GM18499 (cell line): ENCODE measurements at regions not wholly inside any gene's neighbourhood (a gene's known extent, or its start where the extent isn't known, plus 50 kb on each side); places are given as distances from the start of the nearest gene placed in this dataset.

Experiments used
- ATAC-seq: cut with Tn5 transposase; IDR thresholded peaks from one replicate; pipeline ENCODE4 v1.9.1; 2021; ENCODE audit warnings: moderate number of reproducible peaks; ENCODE audit not compliant: insufficient read depth, unreplicated experiment

GRCh38 chr1:59100708-59101374 is 196.1 kb upstream of the FGGY start:
- no peak for ATAC-seq

DNA sequence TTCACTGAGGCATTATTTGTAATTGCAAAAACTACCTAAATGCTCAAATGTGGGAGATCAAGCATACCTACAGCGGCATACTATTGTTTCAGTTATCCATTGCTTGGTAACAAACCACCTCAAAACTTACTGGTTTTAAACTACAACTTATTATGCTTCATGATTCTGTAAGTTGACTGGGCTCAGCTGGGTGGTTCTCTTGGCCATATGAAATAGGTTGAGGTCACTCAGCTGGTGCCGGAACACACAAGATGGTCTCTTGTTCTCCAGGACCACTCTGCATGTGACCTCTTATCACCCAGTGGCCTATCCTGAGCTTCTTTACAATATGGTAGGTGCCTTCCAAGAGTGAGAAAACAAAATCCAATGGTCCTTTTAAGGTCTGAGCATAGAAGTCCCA is 195.4 kb upstream of the FGGY start:
- ATAC-seq = no peak

- ATAC-seq = no peak
These were observed 193.4 kb upstream of the FGGY start for GRCh38 chr1:59103457-59103856.

DNA sequence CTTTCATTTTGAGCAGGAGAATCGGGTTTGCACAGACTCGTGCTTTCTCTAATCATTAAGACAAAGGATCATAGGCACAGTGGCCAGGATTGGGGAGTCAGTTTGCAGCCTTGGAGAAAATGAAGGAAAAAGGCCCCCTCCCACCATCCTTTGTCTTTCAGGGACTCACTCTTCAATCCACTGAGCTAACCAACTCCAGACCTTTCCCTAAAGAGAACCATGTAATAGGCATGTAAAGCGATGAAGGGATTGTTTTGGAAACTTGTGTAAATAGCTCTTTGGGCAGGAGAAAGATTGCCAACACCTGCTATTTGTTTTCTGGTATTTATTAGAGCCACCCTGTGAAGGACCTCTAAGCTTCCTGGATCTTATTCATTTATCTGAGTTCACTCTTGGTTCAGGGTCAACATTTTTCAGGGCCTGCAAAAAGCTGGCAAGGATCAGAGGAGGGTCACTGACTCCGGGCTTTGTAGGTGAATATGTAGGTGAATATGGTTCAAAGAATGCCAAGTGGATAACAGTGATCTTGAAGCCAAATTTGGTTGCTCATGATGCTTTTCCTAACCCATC is 192.6 kb upstream of the FGGY start:
- ATAC-seq = no peak

- no peak for ATAC-seq
These were observed 191.1 kb upstream of the FGGY start for GRCh38 chr1:59105548-59106507.

DNA sequence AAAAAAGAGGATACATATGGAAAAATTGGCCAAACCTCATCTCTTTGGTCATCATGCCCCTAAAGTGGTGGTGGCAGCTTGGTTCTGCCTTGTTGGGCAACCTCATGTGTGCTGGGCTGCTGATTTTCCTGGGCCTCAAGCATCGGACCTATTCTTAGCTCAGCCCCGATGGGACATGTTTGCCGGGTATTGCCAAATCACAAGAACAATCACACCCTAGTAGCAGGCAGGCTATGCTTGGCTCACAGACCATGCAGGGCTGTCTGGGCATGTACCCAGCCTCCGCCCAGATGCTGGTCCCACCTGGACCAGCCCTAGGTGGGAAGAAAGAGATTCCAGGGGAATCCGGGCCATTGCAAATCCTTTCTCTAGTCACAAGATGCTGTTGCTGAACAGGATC is 189.4 kb upstream of the FGGY start:
- ATAC-seq = no peak

- ATAC-seq = no peak
These were observed 189.0 kb upstream of the FGGY start for GRCh38 chr1:59107916-59108315.

DNA sequence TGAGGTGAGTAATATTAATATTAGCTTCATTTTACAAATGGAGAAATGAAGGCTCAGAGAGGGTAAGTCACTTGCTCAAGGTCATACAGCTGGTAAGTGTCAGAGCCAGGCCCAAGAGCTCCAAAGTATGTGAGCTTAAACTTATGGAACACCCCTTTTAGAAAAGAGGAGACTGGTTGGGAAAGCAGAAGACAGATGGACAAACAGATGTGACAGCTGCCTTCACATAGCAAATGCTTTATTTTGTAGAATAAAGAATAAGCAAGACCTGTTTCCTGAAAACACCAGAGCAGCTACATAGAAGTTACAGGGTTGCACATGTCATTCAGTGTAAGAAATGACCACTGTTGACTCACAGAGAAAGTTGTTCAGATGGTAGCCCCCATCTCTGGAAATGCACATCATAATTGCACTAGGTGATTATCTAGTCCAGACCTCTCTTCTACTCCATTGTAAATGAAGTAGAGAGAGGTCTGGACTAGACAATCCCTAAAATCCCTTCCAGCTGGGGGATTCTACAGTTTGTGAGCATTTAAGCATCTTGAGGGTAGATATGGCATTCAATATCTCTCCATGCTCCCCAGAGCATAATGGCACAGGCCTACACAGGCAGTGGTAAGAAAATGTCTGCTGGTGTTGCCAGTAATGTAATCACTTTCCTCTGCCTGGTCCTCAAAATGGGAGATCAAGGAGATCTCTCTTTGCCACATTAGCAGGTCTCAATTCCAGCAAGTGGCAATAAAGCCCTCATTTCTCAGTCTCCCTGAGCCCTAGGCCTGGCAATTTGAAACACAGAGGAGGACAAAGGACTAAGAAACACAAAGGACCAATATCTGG is 188.2 kb upstream of the FGGY start:
- no peak for ATAC-seq

- no peak for ATAC-seq
These were observed 186.6 kb upstream of the FGGY start for GRCh38 chr1:59110271-59110670.

- ATAC-seq = no peak
These were observed 182.9 kb upstream of the FGGY start for GRCh38 chr1:59113876-59114457.

- no peak for ATAC-seq
These were observed 181.0 kb upstream of the FGGY start for GRCh38 chr1:59115865-59116264.

DNA sequence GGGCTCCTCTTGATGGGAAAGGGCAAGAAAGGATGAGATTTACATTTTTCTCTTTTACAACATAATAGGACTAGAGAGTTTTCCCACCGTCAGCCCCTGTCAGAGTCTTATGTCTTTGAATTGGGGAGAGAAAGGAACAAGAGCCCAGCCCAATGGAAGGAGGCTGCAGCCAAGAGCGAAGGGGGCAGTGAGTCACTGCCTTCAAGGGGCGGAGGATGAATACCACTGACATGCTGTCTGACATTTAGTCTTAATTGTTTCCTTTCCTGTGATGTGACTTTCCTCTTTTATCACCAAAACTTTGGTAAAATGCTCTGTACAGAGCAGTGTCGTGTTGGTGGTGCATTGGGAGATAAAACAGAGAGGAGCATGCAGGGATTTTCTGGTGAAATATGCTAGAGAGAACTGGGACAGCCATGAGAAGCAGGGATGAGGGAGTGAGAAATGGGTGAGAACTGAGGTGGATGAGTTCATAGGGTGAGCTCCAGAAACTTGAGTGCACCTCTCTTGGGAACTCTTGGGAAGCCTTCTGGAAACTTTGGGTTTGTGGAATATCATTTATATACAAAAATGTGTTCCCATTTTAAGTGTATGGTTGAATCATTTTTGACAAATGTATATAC is 179.9 kb upstream of the FGGY start:
- ATAC-seq = no peak

DNA sequence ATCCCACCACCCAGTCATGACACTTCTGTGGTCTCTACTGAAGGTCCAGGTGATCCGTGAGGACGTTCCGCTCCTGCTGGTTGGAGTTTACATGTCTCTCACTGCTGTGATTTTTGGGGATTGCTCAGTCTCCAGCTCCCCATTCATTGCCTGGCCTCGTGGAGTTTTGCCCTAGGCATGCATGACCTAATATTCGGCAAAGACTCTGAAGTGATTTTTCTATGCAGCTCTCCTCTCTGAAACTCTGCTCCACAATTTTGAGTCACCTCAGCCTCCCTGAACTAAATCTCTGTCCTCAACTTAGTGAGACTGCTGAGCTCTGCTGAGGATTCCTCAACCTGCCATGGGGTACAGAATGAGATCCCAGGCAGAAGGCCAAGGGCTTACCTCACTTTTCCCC is 174.4 kb upstream of the FGGY start:
- no peak for ATAC-seq

DNA sequence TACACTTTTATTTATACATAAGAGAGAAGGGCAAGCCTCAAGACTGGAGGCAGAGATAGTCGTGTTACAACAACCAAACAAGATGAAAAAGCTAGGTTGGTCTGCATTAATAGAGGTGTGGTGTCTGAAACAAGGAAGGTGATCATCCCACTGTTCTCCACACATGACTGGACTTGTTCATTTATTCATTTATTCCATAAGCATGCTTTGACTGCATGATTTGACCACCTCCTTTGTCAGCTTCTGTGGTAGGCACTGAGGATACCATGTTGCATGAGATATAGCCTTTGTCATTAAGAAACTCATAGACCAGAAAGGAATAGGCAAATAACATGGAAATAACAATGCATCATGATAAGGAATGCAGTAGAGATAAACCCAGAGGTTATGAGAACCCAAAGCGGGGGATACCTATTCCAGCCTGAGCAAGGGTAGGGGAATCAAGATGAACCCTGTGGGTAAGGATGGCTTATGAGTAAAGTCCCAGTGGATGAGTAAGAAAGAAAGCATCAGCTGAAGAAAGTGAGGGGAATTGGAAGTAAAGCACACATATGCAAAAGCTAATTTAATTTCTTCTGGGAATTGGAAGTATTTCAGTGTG is 173.7 kb upstream of the FGGY start:
- ATAC-seq = no peak

- ATAC-seq = no peak
These were observed 172.7 kb upstream of the FGGY start for GRCh38 chr1:59124166-59124565.

GRCh38 chr1:59125154-59125553 is 171.7 kb upstream of the FGGY start:
- ATAC-seq = no peak

DNA sequence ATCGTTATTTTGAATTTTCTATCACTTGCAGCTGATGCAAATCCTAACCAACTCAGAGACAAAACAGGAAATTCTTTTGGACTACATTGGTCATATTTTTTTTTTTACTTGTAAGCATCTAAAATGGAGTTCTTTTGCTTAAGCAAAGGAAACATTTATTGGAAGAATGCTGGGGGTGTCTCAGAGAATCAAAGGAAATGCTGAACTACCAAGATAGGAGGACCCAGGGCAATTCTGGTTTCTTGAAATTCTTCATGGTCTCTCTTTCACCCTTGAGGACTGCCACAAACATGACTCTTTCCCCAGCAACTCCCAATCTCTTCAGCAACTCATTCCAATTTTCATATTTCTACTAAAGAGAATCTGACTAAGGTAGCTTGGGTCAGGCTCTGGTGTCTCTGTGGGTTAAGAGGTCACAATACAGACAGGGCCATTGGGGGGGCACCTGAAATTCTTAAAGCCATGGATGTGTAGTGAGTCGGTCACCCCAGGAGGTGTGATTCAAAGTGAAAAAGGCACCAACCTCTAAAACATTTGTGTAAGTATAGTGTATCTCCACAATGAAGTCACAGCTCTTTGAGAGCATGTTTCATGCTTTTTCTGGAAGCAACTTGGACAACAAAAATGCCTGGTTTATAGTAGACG is 171.1 kb upstream of the FGGY start:
- no peak for ATAC-seq

GRCh38 chr1:59126366-59126765 is 170.5 kb upstream of the FGGY start:
- no peak for ATAC-seq

- no peak for ATAC-seq
These were observed 168.6 kb upstream of the FGGY start for GRCh38 chr1:59128239-59128736.
